Fibroblast of villous mesenchyme (primary cell): ENCODE measurements at regions not wholly inside any gene's neighbourhood (a gene's known extent, or its start where the extent isn't known, plus 50 kb on each side); places are given as distances from the start of the nearest gene placed in this dataset.

Source experiments
- DNase-seq: peaks from one replicate; pipeline ENCODE4 v3.0.0-alpha.2; 2010; ENCODE audit warnings: low read depth
- H3K4me3 ChIP-seq: 2 replicates; pipeline ENCODE4 v1.5.1; 2011; ENCODE audit warnings: low read depth, mild to moderate bottlenecking, low read length
- CTCF ChIP-seq: IDR thresholded peaks from 2 replicates; pipeline ENCODE4 v1.5.1; 2012; ENCODE audit warnings: low read depth, mild to moderate bottlenecking, low read length; ENCODE audit not compliant: insufficient read depth

- no peak for DNase-seq
- H3K4me3 ChIP-seq = no peak overlapping the region
- no peak for TF ChIP-seq CTCF
These were observed 342.8 kb upstream of the SFSWAP start for GRCh38 chr12:131367983-131368667.

GRCh38 chr12:131368668-131369071 lies 342.2 kb upstream of the SFSWAP start:
- TF ChIP-seq CTCF = no peak
- no peak overlapping the region for H3K4me3 ChIP-seq
- no peak for DNase-seq

- H3K4me3 ChIP-seq = no peak overlapping the region
- TF ChIP-seq CTCF = no peak
- no peak for DNase-seq
These were observed 341.6 kb upstream of the SFSWAP start for GRCh38 chr12:131369094-131369845.

- DNase-seq = no peak
- no peak for TF ChIP-seq CTCF
These were observed 340.6 kb upstream of the SFSWAP start for GRCh38 chr12:131370321-131370720.

GRCh38 chr12:131370791-131371347 lies 340.0 kb upstream of the SFSWAP start:
- no peak for TF ChIP-seq CTCF
- no peak overlapping the region for H3K4me3 ChIP-seq
- no peak for DNase-seq

More at GRCh38 chr12:131370321-131370720, 340.6 kb upstream of the SFSWAP start:
- H3K4me3 ChIP-seq = no peak overlapping the region

- no peak overlapping the region for H3K4me3 ChIP-seq
- DNase-seq = no peak
- TF ChIP-seq CTCF = no peak
These were observed 339.3 kb upstream of the SFSWAP start for GRCh38 chr12:131371401-131372170.
